PC-3 (cell line): ENCODE measurements at regions not wholly inside any gene's neighbourhood (a gene's known extent, or its start where the extent isn't known, plus 50 kb on each side); places are given as distances from the start of the nearest gene placed in this dataset.

ENCODE experiments used
- ATAC-seq: fragments of 200-7000 bp; cut with Tn5 transposase; 2 replicates; pipeline ENCODE4 v1.9.1; 2020; ENCODE audit warnings: mild to moderate bottlenecking, moderate library complexity
- BruUV-seq: library from RNA; stranded (reverse); fragments of 400-500 nt; replicated peaks from 2 replicates; lab custom pipeline; 2021; lab: Mats Ljungman, UMichigan
- CTCF ChIA-PET: fragments of 300-600 bp; sonication (Branson Sonifier 250); formaldehyde crosslinking; loops from one replicate; lab custom pipeline; 2022; ENCODE audit warnings: antibody characterized with exemption; lab: Charles Lee
- POLR2A ChIA-PET: fragments of 300-600 bp; sonication (Branson Sonifier 250); formaldehyde crosslinking; loops from one replicate; lab custom pipeline; 2022; ENCODE audit warnings: antibody characterized with exemption; ENCODE audit not compliant: unreplicated experiment; lab: Charles Lee
- DNase-seq: peaks from one replicate; pipeline ENCODE4 v3.0.0-alpha.2; 2015
- H2AFZ ChIP-seq: fragments of 300-600 bp; sonication (generic); 2 replicates; pipeline ENCODE4 v1.6.0; 2016; ENCODE audit warnings: antibody characterized with exemption, low read length
- H3F3A ChIP-seq: fragments of 300-600 bp; sonication (generic); one replicate; pipeline ENCODE4 v1.6.0; 2017; ENCODE audit warnings: antibody characterized with exemption, low read length, control low read depth, mild to moderate bottlenecking; ENCODE audit not compliant: unreplicated experiment
- H3K27ac ChIP-seq: fragments of 300-600 bp; sonication (generic); 2 replicates; pipeline ENCODE4 v1.5.1; 2016; ENCODE audit warnings: mild to moderate bottlenecking, low read length
- H3K27me3 ChIP-seq: fragments of 300-600 bp; sonication (generic); 2 replicates; pipeline ENCODE4 v1.6.1; 2016; ENCODE audit warnings: low read length, mixed read lengths
- H3K36me3 ChIP-seq: fragments of 300-600 bp; sonication (generic); 2 replicates; pipeline ENCODE4 v1.6.1; 2016; ENCODE audit warnings: low read depth, mixed run types, low read length, mixed read lengths
- H3K4me1 ChIP-seq: fragments of 300-600 bp; sonication (generic); 2 replicates; pipeline ENCODE4 v1.5.1; 2016; ENCODE audit warnings: low read length; ENCODE audit not compliant: insufficient read depth
- H3K4me2 ChIP-seq: fragments of 300-600 bp; sonication (generic); 2 replicates; pipeline ENCODE4 v1.6.0; 2016; ENCODE audit warnings: low read length
- H3K4me3 ChIP-seq: fragments of 300-600 bp; sonication (generic); 2 replicates; pipeline ENCODE4 v1.5.1; 2016; ENCODE audit warnings: mild to moderate bottlenecking, low read length, mixed read lengths
- H3K79me2 ChIP-seq: fragments of 300-600 bp; sonication (generic); 2 replicates; pipeline ENCODE4 v1.6.1; 2017; ENCODE audit warnings: low read length, mixed read lengths
- H3K9ac ChIP-seq: fragments of 300-600 bp; sonication (generic); 2 replicates; pipeline ENCODE4 v1.6.0; 2016; ENCODE audit warnings: mild to moderate bottlenecking, low read length
- H3K9me2 ChIP-seq: fragments of 300-600 bp; sonication (generic); replicated peaks from 2 replicates; pipeline ENCODE4 v1.6.1; 2016; ENCODE audit warnings: mixed run types, low read length, mixed read lengths
- H3K9me3 ChIP-seq: fragments of 300-600 bp; sonication (generic); 2 replicates; pipeline ENCODE4 v1.6.1; 2016; ENCODE audit warnings: low read length, mixed read lengths
- H4K20me1 ChIP-seq: fragments of 300-600 bp; sonication (generic); 2 replicates; pipeline ENCODE4 v1.6.1; 2016; ENCODE audit warnings: low read length, mixed read lengths
- EZH2 ChIP-seq: fragments of 300-600 bp; sonication (generic); IDR thresholded peaks from one replicate; pipeline ENCODE4 v1.6.1; 2017; ENCODE audit warnings: antibody characterized with exemption, mild to moderate bottlenecking, low read length; ENCODE audit not compliant: unreplicated experiment
- EZH2phosphoT487 ChIP-seq: fragments of 300-600 bp; sonication (generic); IDR thresholded peaks from 2 replicates; pipeline ENCODE4 v1.6.1; 2018; ENCODE audit warnings: mild to moderate bottlenecking, antibody characterized with exemption, low read length, borderline replicate concordance
- intact Hi-C: fragments of 100-400 bp; cut with micrococcal nuclease; formaldehyde crosslinking; loops from 2 replicates; pipeline ENCODE4 v1.9.0; 2023
- TF ChIP-seq, protein P1 (sequence below): fragments of 300-600 bp; sonication (generic); conservative IDR thresholded peaks from 2 replicates; pipeline ENCODE4 v1.5.1; 2017; ENCODE audit warnings: antibody characterized with exemption, low read depth, mild to moderate bottlenecking, low read length

GRCh38 chr20:54361475-54361874, 113.9 kb upstream of the DOK5 start:
- Histone ChIP-seq H3F3A (no peaks in the 10 kb centered on the region), H3K4me3 (no peak overlapping the region), H3K27me3 (peaks cover 82% of the 10 kb centered on the region), H4K20me1 (0 out of 2 replicates have a peak, but pooled peaks cover 5% of the 10 kb centered on the region), H2AFZ (no peak overlapping the region), H3K4me2 (no peak overlapping the region), H3K9me2 (no peaks in the 10 kb centered on the region), H3K27ac (no peak overlapping the region), H3K9me3 (no peaks in the 10 kb centered on the region), H3K4me1 (no peaks in the 10 kb centered on the region), H3K36me3 (no peaks in the 10 kb centered on the region), H3K9ac (no peak overlapping the region), H3K79me2 (no peaks in the 10 kb centered on the region)
- POLR2A ChIA-PET, result no interaction called here
- CTCF ChIA-PET, result no interaction called here
- intact Hi-C loops, result no loop called here
- BruUV-seq, result no TSS peak
- DNase-seq (no peak), ATAC-seq (no peak)
- TF ChIP-seq EZH2, result no peak

GRCh38 chr20:54362283-54362682, 113.1 kb upstream of the DOK5 start:
- peaks cover 82% of the 10 kb centered on the region for H3K27me3 ChIP-seq
- no peaks in the 10 kb centered on the region for H3K4me1 ChIP-seq
- H3K4me2 ChIP-seq, result no peak overlapping the region
- H3K4me3 ChIP-seq, result no peak overlapping the region
- TF ChIP-seq EZH2, result no peak
- no peak overlapping the region for H2AFZ ChIP-seq
- no peak overlapping the region for H3K27ac ChIP-seq
- BruUV-seq, result no TSS peak
- ATAC-seq, result no peak
- no peaks in the 10 kb centered on the region for H3K9me2 ChIP-seq
- POLR2A ChIA-PET, result no interaction called here
- 0 out of 2 replicates have a peak, but pooled peaks cover 5% of the 10 kb centered on the region for H4K20me1 ChIP-seq
- H3F3A ChIP-seq, result no peaks in the 10 kb centered on the region
- H3K9ac ChIP-seq, result no peak overlapping the region
- no peaks in the 10 kb centered on the region for H3K9me3 ChIP-seq
- CTCF ChIA-PET, result no interaction called here
- no peaks in the 10 kb centered on the region for H3K36me3 ChIP-seq
- no peaks in the 10 kb centered on the region for H3K79me2 ChIP-seq
- intact Hi-C loops, result no loop called here
- no peak for DNase-seq

- peaks cover 82% of the 10 kb centered on the region for H3K27me3 ChIP-seq
- H3K27ac ChIP-seq, result no peak overlapping the region
- no peaks in the 10 kb centered on the region for H3K36me3 ChIP-seq
- H3K4me2 ChIP-seq, result no peak overlapping the region
- H2AFZ ChIP-seq, result no peak overlapping the region
- intact Hi-C loops, result no loop called here
- H4K20me1 ChIP-seq, result 0 out of 2 replicates have a peak, but pooled peaks cover 5% of the 10 kb centered on the region
- H3K4me3 ChIP-seq, result no peak overlapping the region
- no TSS peak for BruUV-seq
- DNase-seq (no peak), ATAC-seq (no peak)
- TF ChIP-seq, protein P1, sequence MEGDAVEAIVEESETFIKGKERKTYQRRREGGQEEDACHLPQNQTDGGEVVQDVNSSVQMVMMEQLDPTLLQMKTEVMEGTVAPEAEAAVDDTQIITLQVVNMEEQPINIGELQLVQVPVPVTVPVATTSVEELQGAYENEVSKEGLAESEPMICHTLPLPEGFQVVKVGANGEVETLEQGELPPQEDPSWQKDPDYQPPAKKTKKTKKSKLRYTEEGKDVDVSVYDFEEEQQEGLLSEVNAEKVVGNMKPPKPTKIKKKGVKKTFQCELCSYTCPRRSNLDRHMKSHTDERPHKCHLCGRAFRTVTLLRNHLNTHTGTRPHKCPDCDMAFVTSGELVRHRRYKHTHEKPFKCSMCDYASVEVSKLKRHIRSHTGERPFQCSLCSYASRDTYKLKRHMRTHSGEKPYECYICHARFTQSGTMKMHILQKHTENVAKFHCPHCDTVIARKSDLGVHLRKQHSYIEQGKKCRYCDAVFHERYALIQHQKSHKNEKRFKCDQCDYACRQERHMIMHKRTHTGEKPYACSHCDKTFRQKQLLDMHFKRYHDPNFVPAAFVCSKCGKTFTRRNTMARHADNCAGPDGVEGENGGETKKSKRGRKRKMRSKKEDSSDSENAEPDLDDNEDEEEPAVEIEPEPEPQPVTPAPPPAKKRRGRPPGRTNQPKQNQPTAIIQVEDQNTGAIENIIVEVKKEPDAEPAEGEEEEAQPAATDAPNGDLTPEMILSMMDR, result no peak
- TF ChIP-seq EZH2, result no peak
- H3K9ac ChIP-seq, result no peak overlapping the region
- POLR2A ChIA-PET, result no interaction called here
- no peaks in the 10 kb centered on the region for H3K9me2 ChIP-seq
- no peaks in the 10 kb centered on the region for H3K79me2 ChIP-seq
- H3K9me3 ChIP-seq, result no peaks in the 10 kb centered on the region
- CTCF ChIA-PET, result no interaction called here
- no peaks in the 10 kb centered on the region for H3F3A ChIP-seq
- no peaks in the 10 kb centered on the region for H3K4me1 ChIP-seq
Measured at GRCh38 chr20:54364365-54364764, 111.0 kb upstream of the DOK5 start.

DNA sequence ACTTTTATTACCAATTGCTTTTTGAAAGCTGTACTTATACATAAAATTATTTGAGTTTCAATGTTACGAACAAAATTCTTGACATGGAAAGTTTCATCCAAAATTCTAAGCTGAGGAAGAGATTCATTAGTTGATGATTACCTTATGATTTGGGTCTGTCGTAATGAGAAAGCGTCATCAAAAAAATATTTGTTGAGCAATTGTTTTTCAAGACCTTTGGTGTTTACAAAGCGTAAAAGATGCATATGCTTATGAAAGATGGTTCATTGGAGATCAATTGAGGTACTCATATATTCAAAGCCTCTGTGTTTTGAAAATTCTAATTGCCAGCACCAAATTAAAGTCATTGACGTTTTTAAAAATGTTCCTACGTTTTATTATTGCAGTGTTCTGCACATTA, 110.5 kb upstream of the DOK5 start:
- Histone ChIP-seq H3K4me2 (no peak overlapping the region), H3K36me3 (no peaks in the 10 kb centered on the region), H3K79me2 (no peaks in the 10 kb centered on the region), H3K4me1 (no peaks in the 10 kb centered on the region), H3K27ac (no peak overlapping the region), H3K4me3 (no peak overlapping the region), H3K9me3 (no peaks in the 10 kb centered on the region), H3K9me2 (no peaks in the 10 kb centered on the region), H2AFZ (no peak overlapping the region), H3K27me3 (peaks cover 80% of the 10 kb centered on the region), H3K9ac (no peak overlapping the region), H4K20me1 (0 out of 2 replicates have a peak, but pooled peaks cover 5% of the 10 kb centered on the region), H3F3A (no peaks in the 10 kb centered on the region)
- DNase-seq (no peak), ATAC-seq (no peak)
- POLR2A ChIA-PET, result no interaction called here
- TF ChIP-seq EZH2 (no peak), EZH2phosphoT487 (no peak)
- TF ChIP-seq, protein P1, result no peak
- intact Hi-C loops, result no loop called here
- BruUV-seq, result no TSS peak
- CTCF ChIA-PET, result no interaction called here
